Choroid plexus epithelial cell (primary cell): ENCODE measurements at regions not wholly inside any gene's neighbourhood (a gene's known extent, or its start where the extent isn't known, plus 50 kb on each side); places are given as distances from the start of the nearest gene placed in this dataset.

Experiments
- DNase-seq: peaks from one replicate; pipeline ENCODE4 v3.0.0-alpha.2; 2010; ENCODE audit warnings: low read depth
- H3K4me3 ChIP-seq: 2 replicates; pipeline ENCODE4 v1.5.1; 2011; ENCODE audit warnings: low read depth, mild to moderate bottlenecking, control low read depth, low read length, moderate library complexity
- TF ChIP-seq, protein P1 (sequence below): conservative IDR thresholded peaks from 2 replicates; pipeline ENCODE4 v1.5.1; 2011; ENCODE audit warnings: low read depth, mild to moderate bottlenecking, control low read depth, inconsistent platforms, low read length, moderate library complexity

DNA sequence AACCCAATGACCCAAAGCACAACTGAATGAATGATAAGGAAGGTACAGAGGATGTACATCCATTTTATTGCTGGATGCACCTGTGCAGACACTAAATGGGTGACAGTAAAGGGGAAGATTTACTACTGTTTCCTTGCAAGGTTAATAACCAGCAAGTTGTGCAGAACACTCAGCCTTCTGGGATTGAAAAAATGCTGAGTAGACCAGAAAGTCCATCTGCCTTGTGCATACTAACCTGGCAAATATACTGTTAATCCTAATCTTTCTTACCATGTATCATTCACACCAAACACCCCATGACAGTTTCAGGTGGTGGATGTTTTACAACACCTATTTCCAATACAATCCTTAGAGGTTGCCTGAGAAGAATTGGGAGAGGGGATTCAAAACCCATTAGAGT lies 814.1 kb upstream of the NRXN1 start:
- TF ChIP-seq, protein P1, sequence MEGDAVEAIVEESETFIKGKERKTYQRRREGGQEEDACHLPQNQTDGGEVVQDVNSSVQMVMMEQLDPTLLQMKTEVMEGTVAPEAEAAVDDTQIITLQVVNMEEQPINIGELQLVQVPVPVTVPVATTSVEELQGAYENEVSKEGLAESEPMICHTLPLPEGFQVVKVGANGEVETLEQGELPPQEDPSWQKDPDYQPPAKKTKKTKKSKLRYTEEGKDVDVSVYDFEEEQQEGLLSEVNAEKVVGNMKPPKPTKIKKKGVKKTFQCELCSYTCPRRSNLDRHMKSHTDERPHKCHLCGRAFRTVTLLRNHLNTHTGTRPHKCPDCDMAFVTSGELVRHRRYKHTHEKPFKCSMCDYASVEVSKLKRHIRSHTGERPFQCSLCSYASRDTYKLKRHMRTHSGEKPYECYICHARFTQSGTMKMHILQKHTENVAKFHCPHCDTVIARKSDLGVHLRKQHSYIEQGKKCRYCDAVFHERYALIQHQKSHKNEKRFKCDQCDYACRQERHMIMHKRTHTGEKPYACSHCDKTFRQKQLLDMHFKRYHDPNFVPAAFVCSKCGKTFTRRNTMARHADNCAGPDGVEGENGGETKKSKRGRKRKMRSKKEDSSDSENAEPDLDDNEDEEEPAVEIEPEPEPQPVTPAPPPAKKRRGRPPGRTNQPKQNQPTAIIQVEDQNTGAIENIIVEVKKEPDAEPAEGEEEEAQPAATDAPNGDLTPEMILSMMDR: no peak
- DNase-seq: no peak
- no peak overlapping the region for H3K4me3 ChIP-seq

DNA sequence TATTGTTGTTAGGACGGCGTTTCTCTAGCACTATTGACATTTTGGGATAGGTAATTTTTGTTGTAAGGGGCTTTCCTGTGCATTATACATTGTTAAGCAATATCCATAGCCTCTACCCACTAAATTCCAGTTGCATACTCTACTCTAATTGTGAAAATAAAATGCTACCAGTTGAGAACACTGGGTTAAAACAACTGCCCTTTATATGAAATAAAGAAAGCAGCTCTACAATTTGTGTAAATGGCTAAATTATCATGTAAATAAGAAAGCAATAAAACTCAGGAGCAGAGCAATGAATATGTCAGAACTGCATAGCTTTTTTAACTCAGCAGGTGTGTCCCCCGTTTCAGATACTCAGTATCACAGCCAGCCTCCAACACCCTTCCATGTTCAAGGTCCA lies 812.7 kb upstream of the NRXN1 start:
- DNase-seq: no peak
- TF ChIP-seq, protein P1: no peak
- no peak overlapping the region for H3K4me3 ChIP-seq

DNA sequence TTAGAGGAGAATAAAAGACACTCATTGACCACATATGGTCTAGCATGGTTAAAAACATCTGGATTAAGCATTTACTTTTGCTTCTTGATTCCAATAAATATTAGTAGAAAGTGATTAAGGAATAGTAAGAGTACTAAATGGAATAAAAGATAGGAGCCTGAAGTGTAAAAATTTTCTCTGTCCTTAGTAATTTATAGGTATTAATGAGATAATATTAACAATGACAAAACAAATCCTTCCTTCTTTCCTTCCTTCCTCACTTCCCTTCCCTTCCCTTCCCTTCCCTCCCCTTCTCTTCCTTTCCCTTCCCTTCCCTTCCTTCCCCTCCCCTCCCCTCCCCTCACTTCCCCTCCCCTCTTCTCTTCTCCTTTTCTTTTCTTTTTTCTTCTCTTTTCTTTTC lies 797.5 kb upstream of the NRXN1 start:
- TF ChIP-seq, protein P1: no peak
- no peak overlapping the region for H3K4me3 ChIP-seq
- no peak for DNase-seq

DNA sequence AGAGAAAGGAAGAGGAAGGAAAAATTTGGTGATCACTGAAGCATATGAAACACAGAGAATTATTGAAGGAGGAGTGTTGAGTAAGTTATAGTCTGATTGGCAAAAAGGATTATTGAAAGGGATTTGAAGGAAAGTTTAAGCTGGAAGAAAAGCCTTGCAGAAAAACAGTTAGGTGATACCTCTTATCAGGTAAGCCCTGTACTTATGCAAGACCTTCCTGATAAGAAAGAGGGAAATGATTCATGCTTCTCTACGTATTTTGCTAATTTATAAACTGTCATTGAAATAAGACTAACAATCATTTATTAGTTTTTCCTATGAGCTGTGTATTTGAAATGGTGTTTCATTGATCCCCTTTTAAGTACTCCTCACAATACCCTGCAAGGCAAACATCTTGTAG lies 793.9 kb upstream of the NRXN1 start:
- TF ChIP-seq, protein P1: no peak
- no peak for DNase-seq
- no peak overlapping the region for H3K4me3 ChIP-seq

DNA sequence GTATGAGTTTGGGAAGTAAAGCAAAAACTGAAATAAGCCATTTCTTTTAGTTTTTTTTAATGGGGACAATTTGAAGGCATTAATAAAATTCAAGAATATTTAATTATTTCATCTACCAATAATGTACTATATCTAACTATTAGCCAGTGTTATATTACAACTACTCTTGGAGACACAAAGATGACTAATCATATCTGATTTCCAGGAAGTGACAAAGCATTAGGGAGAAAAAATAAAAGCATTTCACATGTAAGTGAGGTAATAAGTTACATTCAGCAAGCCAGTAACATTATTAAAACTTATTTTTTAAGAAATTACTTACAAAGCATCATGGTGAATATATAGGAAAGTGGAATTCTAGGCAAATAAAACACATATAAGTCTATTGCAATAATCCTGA lies 781.3 kb upstream of the NRXN1 start:
- no peak overlapping the region for H3K4me3 ChIP-seq
- DNase-seq: peak; percentile 82
- TF ChIP-seq, protein P1: no peak

DNA sequence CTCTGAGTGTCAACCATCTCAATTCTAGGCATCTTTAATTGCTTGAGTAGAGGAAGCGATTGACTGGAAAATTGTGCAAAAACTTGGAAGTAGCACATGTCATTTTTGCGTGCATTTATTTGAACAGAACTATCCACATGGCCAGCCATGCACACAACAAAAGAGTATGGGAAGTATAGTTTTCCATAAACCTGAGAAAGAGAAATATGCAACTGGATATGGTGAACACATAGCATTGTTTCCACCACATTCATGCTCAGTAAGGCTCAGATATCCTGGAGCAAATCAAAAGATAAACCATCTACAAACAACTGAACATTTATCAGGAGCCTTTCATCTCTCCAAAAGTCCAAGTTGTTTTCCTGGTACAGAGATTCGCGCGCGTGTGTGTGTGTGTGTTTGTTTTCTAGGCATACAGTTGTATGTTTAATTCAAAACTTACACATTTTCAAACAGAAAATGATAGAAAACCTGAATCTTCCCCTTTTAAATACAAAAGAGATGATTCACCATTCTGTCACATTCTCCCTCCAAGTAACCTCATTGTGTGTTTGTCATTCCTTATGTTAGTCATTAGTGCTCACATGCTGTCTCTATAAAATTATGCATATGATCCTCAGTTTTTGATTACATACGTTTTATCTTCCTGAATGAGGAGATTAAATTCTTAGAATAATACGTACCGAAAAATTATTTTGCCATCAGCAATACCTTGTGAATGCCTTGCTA lies 780.4 kb upstream of the NRXN1 start:
- TF ChIP-seq, protein P1: no peak
- DNase-seq: peak; percentile 62
- H3K4me3 ChIP-seq: no peak overlapping the region

DNA sequence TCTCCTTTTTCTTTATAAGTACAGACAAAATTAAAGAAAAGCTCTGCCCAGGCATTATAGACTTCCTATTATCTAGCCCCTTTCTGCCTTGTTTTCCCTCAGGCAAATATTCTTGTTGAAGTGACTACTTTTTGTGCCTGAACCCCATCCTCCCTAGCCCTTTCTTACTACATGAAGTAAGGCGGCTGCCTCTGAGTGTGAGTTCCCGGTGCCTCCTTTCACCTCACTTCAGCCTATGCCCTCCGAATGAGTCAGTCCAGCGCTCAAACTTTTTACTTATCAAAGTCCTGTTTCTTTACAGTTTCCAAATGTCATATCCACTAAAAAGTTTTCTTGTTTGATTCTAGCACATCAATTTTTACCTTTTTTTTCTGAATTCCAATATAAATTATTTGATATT lies 778.3 kb upstream of the NRXN1 start:
- TF ChIP-seq, protein P1: no peak
- H3K4me3 ChIP-seq: no peak overlapping the region
- no peak for DNase-seq
